IMR-90 (cell line): ENCODE measurements at regions not wholly inside any gene's neighbourhood (a gene's known extent, or its start where the extent isn't known, plus 50 kb on each side); places are given as distances from the start of the nearest gene placed in this dataset.

Source experiments
- CEBPB ChIP-seq: IDR thresholded peaks from 2 replicates; pipeline ENCODE4 v1.6.1; 2012; ENCODE audit warnings: low read depth, low read length, improper control_type of control experiment
- CTCF ChIP-seq: conservative IDR thresholded peaks from 2 replicates; pipeline ENCODE4 v1.5.1; 2012; ENCODE audit warnings: mild to moderate bottlenecking, low read depth, low read length, improper control_type of control experiment
- ELK1 ChIP-seq: fragments of 150-350 bp; IDR thresholded peaks from 2 replicates; pipeline ENCODE4 v1.6.1; 2016; ENCODE audit warnings: low read depth, mild to moderate bottlenecking, low read length, moderate library complexity, borderline replicate concordance
- FOS ChIP-seq: fragments of 150-350 bp; IDR thresholded peaks from 2 replicates; pipeline ENCODE4 v1.6.1; 2016; ENCODE audit warnings: low read depth, low read length
- MAZ ChIP-seq: IDR thresholded peaks from 2 replicates; pipeline ENCODE4 v1.6.1; 2012; ENCODE audit warnings: low read depth, mild to moderate bottlenecking, low read length, improper control_type of control experiment, moderate library complexity, borderline replicate concordance
- POLR2A ChIP-seq: IDR thresholded peaks from 2 replicates; pipeline ENCODE4 v1.6.1; 2012; ENCODE audit warnings: mild to moderate bottlenecking, low read depth, low read length
- RFX5 ChIP-seq: IDR thresholded peaks from 2 replicates; pipeline ENCODE4 v1.8.0; 2012; ENCODE audit warnings: low read depth, mild to moderate bottlenecking, low read length, moderate library complexity
- USF2 ChIP-seq: fragments of 150-350 bp; IDR thresholded peaks from 2 replicates; pipeline ENCODE4 v1.6.1; 2017; ENCODE audit warnings: mild to moderate bottlenecking, antibody characterized with exemption, low read length, low read depth

GRCh38 chr18:5640939-5641338, 97.1 kb upstream of the EPB41L3 start:
- TF ChIP-seq CTCF (no peak), POLR2A (no peak), FOS (no peak), MAZ (no peak), CEBPB (no peak), USF2 (no peak), ELK1 (no peak), RFX5 (no peak)
